WTC11 (cell line): ENCODE measurements at regions not wholly inside any gene's neighbourhood (a gene's known extent, or its start where the extent isn't known, plus 50 kb on each side); places are given as distances from the start of the nearest gene placed in this dataset.

Experiments
- ATAC-seq: fragments of 200-7000 bp; cut with Tn5 transposase; 2 replicates; pipeline ENCODE4 v1.10.0; 2021; ENCODE audit warnings: mild to moderate bottlenecking, moderate library complexity
- CTCF ChIA-PET: fragments of 300-600 bp; sonication (Branson Sonifier 250); formaldehyde crosslinking; loops from one replicate; lab custom pipeline; 2021; ENCODE audit warnings: antibody characterized with exemption; lab: Charles Lee
- POLR2A ChIA-PET: fragments of 350-600 bp; sonication (Branson Sonifier 250); formaldehyde crosslinking; loops from one replicate; lab custom pipeline; 2021; ENCODE audit warnings: antibody characterized with exemption; lab: Charles Lee
- DNase-seq: peaks from one replicate; pipeline ENCODE4 v3.0.0; 2021; ENCODE audit warnings: low spot score
- H3K27ac Mint-ChIP-seq: 2 replicates; pipeline ENCODE4 v1.8.0; 2021; ENCODE audit warnings: mixed read lengths
- H3K27me3 Mint-ChIP-seq: 2 replicates; pipeline ENCODE4 v1.8.0; 2021; ENCODE audit warnings: low read depth, mild to moderate bottlenecking, moderate library complexity, mixed read lengths
- H3K36me3 Mint-ChIP-seq: 2 replicates; pipeline ENCODE4 v1.8.0; 2021; ENCODE audit warnings: mixed read lengths
- H3K4me1 Mint-ChIP-seq: 2 replicates; pipeline ENCODE4 v1.8.0; 2022; ENCODE audit warnings: mixed read lengths
- H3K4me3 Mint-ChIP-seq: 2 replicates; pipeline ENCODE4 v1.8.0; 2021; ENCODE audit warnings: mild to moderate bottlenecking, moderate library complexity, mixed read lengths
- H3K9me3 Mint-ChIP-seq: 2 replicates; pipeline ENCODE4 v1.8.0; 2021; ENCODE audit warnings: mixed read lengths
- MXD4 ChIP-seq: fragments of 250-450 bp; sonication (Bioruptor Pico); IDR thresholded peaks from 2 replicates; pipeline ENCODE4 v1.8.0; 2021; ENCODE audit warnings: mild to moderate bottlenecking, moderate library complexity, borderline replicate concordance
- NFE2L1 ChIP-seq: sonication (generic); formaldehyde crosslinking; IDR thresholded peaks from 2 replicates; pipeline ENCODE4 v1.8.1; 2023; ENCODE audit warnings: missing genetic modification reagents
- OVOL2 ChIP-seq: fragments of 250-450 bp; sonication (Bioruptor Pico); IDR thresholded peaks from 2 replicates; pipeline ENCODE4 v1.9.0; 2021; ENCODE audit warnings: mild to moderate bottlenecking, borderline replicate concordance
- RELA ChIP-seq: sonication (generic); formaldehyde crosslinking; IDR thresholded peaks from 2 replicates; pipeline ENCODE4 v1.8.1; 2022; ENCODE audit warnings: missing genetic modification reagents, mild to moderate bottlenecking, borderline replicate concordance
- TCF7 ChIP-seq: sonication (generic); formaldehyde crosslinking; IDR thresholded peaks from 2 replicates; pipeline ENCODE4 v1.8.0; 2022; ENCODE audit warnings: mild to moderate bottlenecking, low read depth, missing genetic modification reagents, moderate library complexity
- ZBTB21 ChIP-seq: sonication (generic); formaldehyde crosslinking; IDR thresholded peaks from 2 replicates; pipeline ENCODE4 v1.8.1; 2023; ENCODE audit warnings: mild to moderate bottlenecking, missing genetic modification reagents, borderline replicate concordance
- TF ChIP-seq, protein P1 (sequence below): fragments of 250-450 bp; sonication (Bioruptor Pico); IDR thresholded peaks from 2 replicates; pipeline ENCODE4 v1.9.0; 2021; ENCODE audit warnings: mild to moderate bottlenecking, borderline replicate concordance
- TF ChIP-seq, protein P2 (sequence below): sonication (generic); formaldehyde crosslinking; IDR thresholded peaks from 2 replicates; pipeline ENCODE4 v1.8.1; 2022; ENCODE audit warnings: low read depth, missing genetic modification reagents, borderline replicate concordance
- TF ChIP-seq, protein P3 (sequence below): sonication (generic); formaldehyde crosslinking; IDR thresholded peaks from 2 replicates; pipeline ENCODE4 v1.8.0; 2022; ENCODE audit warnings: mild to moderate bottlenecking, missing genetic modification reagents
- TF ChIP-seq, protein P4 (sequence below): fragments of 250-450 bp; sonication (Bioruptor Pico); IDR thresholded peaks from 2 replicates; pipeline ENCODE4 v1.9.0; 2021; ENCODE audit warnings: mild to moderate bottlenecking
- TF ChIP-seq, protein P5 (sequence below): sonication (generic); formaldehyde crosslinking; IDR thresholded peaks from 2 replicates; pipeline ENCODE4 v1.8.0; 2022; ENCODE audit warnings: mild to moderate bottlenecking, missing genetic modification reagents
- TF ChIP-seq, protein P6 (sequence below): sonication (generic); formaldehyde crosslinking; IDR thresholded peaks from 2 replicates; pipeline ENCODE4 v1.8.1; 2022; ENCODE audit warnings: missing genetic modification reagents, borderline replicate concordance
- TF ChIP-seq, protein P7 (sequence below): sonication (generic); formaldehyde crosslinking; IDR thresholded peaks from 2 replicates; pipeline ENCODE4 v1.8.0; 2023; ENCODE audit warnings: mild to moderate bottlenecking, missing genetic modification reagents

DNA sequence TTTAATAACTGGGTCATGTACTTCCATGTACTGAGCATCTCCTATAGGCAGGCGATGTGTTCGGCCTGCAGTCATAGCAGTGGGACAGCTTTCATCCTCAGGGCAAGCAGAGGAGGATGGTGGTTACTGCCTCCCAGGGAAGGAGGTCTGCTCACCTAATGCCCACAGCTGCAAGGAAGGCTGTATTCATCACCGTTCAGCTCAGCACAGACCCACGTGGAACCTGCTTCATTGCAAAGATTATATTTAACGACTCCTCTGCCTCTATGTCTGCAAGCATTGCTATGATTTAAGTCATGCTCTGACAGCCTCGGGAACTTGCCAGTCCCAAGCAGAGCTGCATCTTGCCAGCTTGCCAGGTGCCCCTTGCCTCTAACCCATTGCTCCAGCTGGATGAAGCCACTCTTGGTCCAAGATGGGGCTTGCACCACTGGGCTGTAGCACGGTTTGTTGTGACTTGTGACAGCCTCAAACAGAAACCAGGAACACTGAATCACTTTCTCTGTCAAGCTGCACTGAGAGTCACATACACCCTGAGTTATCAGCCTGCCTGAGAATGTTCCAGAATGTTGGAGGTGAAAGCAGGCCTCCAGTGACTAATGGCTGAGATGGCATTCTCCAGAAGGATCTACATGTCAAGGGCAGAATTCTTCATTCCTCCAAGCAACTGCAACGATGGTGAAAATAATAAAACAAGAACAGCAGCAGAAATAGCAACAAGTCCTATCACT lies 651.1 kb upstream of the ID2 start:
- ATAC-seq = no peak
- H3K4me1 Mint-ChIP-seq = peaks cover 5% of the 10 kb centered on the region

More for the DNA sequence above, 651.1 kb upstream of the ID2 start:
- Mint-ChIP-seq H3K36me3 (no peaks in the 10 kb centered on the region), H3K27me3 (peaks cover 2% of the 10 kb centered on the region; the same call in 1 of the 2 replicates), H3K27ac (no peak overlapping the region), H3K4me3 (no peak overlapping the region), H3K9me3 (peaks cover 5% of the 10 kb centered on the region; the same call in 1 of the 2 replicates)
- POLR2A ChIA-PET = no interaction called here
- CTCF ChIA-PET = interaction anchor here (0.5 kb wide), 1 partner anchor 642 kb away, joined by 3 read pairs; no protein-coding TSS in a partner anchor
- TF ChIP-seq TCF7 (CRISPR knock-in tag) (no peak), ZBTB21 (CRISPR knock-in tag) (no peak), NFE2L1 (CRISPR knock-in tag) (no peak), OVOL2 (CRISPR knock-in tag) (no peak), RELA (no peak), MXD4 (CRISPR knock-in tag) (no peak)
- TF ChIP-seq, protein P1, sequence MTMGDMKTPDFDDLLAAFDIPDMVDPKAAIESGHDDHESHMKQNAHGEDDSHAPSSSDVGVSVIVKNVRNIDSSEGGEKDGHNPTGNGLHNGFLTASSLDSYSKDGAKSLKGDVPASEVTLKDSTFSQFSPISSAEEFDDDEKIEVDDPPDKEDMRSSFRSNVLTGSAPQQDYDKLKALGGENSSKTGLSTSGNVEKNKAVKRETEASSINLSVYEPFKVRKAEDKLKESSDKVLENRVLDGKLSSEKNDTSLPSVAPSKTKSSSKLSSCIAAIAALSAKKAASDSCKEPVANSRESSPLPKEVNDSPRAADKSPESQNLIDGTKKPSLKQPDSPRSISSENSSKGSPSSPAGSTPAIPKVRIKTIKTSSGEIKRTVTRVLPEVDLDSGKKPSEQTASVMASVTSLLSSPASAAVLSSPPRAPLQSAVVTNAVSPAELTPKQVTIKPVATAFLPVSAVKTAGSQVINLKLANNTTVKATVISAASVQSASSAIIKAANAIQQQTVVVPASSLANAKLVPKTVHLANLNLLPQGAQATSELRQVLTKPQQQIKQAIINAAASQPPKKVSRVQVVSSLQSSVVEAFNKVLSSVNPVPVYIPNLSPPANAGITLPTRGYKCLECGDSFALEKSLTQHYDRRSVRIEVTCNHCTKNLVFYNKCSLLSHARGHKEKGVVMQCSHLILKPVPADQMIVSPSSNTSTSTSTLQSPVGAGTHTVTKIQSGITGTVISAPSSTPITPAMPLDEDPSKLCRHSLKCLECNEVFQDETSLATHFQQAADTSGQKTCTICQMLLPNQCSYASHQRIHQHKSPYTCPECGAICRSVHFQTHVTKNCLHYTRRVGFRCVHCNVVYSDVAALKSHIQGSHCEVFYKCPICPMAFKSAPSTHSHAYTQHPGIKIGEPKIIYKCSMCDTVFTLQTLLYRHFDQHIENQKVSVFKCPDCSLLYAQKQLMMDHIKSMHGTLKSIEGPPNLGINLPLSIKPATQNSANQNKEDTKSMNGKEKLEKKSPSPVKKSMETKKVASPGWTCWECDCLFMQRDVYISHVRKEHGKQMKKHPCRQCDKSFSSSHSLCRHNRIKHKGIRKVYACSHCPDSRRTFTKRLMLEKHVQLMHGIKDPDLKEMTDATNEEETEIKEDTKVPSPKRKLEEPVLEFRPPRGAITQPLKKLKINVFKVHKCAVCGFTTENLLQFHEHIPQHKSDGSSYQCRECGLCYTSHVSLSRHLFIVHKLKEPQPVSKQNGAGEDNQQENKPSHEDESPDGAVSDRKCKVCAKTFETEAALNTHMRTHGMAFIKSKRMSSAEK (CRISPR knock-in tag) = no peak
- TF ChIP-seq, protein P2, sequence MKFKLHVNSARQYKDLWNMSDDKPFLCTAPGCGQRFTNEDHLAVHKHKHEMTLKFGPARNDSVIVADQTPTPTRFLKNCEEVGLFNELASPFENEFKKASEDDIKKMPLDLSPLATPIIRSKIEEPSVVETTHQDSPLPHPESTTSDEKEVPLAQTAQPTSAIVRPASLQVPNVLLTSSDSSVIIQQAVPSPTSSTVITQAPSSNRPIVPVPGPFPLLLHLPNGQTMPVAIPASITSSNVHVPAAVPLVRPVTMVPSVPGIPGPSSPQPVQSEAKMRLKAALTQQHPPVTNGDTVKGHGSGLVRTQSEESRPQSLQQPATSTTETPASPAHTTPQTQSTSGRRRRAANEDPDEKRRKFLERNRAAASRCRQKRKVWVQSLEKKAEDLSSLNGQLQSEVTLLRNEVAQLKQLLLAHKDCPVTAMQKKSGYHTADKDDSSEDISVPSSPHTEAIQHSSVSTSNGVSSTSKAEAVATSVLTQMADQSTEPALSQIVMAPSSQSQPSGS (CRISPR knock-in tag) = no peak
- TF ChIP-seq, protein P3, sequence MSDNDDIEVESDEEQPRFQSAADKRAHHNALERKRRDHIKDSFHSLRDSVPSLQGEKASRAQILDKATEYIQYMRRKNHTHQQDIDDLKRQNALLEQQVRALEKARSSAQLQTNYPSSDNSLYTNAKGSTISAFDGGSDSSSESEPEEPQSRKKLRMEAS (CRISPR knock-in tag) = no peak
- TF ChIP-seq, protein P4, sequence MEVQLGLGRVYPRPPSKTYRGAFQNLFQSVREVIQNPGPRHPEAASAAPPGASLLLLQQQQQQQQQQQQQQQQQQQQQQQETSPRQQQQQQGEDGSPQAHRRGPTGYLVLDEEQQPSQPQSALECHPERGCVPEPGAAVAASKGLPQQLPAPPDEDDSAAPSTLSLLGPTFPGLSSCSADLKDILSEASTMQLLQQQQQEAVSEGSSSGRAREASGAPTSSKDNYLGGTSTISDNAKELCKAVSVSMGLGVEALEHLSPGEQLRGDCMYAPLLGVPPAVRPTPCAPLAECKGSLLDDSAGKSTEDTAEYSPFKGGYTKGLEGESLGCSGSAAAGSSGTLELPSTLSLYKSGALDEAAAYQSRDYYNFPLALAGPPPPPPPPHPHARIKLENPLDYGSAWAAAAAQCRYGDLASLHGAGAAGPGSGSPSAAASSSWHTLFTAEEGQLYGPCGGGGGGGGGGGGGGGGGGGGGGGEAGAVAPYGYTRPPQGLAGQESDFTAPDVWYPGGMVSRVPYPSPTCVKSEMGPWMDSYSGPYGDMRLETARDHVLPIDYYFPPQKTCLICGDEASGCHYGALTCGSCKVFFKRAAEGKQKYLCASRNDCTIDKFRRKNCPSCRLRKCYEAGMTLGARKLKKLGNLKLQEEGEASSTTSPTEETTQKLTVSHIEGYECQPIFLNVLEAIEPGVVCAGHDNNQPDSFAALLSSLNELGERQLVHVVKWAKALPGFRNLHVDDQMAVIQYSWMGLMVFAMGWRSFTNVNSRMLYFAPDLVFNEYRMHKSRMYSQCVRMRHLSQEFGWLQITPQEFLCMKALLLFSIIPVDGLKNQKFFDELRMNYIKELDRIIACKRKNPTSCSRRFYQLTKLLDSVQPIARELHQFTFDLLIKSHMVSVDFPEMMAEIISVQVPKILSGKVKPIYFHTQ (CRISPR knock-in tag) = no peak
- TF ChIP-seq, protein P5, sequence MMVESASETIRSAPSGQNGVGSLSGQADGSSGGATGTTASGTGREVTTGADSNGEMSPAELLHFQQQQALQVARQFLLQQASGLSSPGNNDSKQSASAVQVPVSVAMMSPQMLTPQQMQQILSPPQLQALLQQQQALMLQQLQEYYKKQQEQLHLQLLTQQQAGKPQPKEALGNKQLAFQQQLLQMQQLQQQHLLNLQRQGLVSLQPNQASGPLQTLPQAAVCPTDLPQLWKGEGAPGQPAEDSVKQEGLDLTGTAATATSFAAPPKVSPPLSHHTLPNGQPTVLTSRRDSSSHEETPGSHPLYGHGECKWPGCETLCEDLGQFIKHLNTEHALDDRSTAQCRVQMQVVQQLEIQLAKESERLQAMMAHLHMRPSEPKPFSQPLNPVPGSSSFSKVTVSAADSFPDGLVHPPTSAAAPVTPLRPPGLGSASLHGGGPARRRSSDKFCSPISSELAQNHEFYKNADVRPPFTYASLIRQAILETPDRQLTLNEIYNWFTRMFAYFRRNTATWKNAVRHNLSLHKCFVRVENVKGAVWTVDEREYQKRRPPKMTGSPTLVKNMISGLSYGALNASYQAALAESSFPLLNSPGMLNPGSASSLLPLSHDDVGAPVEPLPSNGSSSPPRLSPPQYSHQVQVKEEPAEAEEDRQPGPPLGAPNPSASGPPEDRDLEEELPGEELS (CRISPR knock-in tag) = no peak
- TF ChIP-seq, protein P6, sequence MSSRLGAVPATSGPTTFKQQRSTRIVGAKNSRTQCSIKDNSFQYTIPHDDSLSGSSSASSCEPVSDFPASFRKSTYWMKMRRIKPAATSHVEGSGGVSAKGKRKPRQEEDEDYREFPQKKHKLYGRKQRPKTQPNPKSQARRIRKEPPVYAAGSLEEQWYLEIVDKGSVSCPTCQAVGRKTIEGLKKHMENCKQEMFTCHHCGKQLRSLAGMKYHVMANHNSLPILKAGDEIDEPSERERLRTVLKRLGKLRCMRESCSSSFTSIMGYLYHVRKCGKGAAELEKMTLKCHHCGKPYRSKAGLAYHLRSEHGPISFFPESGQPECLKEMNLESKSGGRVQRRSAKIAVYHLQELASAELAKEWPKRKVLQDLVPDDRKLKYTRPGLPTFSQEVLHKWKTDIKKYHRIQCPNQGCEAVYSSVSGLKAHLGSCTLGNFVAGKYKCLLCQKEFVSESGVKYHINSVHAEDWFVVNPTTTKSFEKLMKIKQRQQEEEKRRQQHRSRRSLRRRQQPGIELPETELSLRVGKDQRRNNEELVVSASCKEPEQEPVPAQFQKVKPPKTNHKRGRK (CRISPR knock-in tag) = no peak
- TF ChIP-seq, protein P7, sequence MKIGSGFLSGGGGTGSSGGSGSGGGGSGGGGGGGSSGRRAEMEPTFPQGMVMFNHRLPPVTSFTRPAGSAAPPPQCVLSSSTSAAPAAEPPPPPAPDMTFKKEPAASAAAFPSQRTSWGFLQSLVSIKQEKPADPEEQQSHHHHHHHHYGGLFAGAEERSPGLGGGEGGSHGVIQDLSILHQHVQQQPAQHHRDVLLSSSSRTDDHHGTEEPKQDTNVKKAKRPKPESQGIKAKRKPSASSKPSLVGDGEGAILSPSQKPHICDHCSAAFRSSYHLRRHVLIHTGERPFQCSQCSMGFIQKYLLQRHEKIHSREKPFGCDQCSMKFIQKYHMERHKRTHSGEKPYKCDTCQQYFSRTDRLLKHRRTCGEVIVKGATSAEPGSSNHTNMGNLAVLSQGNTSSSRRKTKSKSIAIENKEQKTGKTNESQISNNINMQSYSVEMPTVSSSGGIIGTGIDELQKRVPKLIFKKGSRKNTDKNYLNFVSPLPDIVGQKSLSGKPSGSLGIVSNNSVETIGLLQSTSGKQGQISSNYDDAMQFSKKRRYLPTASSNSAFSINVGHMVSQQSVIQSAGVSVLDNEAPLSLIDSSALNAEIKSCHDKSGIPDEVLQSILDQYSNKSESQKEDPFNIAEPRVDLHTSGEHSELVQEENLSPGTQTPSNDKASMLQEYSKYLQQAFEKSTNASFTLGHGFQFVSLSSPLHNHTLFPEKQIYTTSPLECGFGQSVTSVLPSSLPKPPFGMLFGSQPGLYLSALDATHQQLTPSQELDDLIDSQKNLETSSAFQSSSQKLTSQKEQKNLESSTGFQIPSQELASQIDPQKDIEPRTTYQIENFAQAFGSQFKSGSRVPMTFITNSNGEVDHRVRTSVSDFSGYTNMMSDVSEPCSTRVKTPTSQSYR = no peak
- DNase-seq = no peak
